ENCODE measurements at regions not wholly inside any gene's neighbourhood (a gene's known extent, or its start where the extent isn't known, plus 50 kb on each side); places are given as distances from the start of the nearest gene placed in this dataset.

DNA sequence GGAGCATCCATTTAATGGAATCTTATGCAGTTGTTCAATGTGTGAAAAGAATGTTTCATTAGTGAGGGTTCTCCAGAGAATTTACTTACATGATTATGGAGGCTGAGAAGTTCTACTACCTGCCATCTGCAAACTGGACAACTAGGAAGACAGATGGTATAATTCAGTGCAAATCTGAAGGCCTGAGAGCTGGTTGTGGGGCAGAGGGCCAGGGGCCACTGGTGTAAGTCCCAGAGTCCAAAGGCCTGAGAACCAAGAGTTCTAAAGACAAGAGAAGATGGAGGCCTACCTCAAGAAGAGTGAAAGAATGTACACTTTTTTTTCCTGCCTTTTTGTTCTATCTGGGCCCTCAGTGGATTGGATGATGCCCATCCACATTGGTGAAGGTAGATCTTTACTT lies 114.8 kb downstream of the DDX1 start:
- H3K27ac Mint-ChIP-seq = no peak overlapping the region
- POLR2A ChIA-PET = no interaction called here

DNA sequence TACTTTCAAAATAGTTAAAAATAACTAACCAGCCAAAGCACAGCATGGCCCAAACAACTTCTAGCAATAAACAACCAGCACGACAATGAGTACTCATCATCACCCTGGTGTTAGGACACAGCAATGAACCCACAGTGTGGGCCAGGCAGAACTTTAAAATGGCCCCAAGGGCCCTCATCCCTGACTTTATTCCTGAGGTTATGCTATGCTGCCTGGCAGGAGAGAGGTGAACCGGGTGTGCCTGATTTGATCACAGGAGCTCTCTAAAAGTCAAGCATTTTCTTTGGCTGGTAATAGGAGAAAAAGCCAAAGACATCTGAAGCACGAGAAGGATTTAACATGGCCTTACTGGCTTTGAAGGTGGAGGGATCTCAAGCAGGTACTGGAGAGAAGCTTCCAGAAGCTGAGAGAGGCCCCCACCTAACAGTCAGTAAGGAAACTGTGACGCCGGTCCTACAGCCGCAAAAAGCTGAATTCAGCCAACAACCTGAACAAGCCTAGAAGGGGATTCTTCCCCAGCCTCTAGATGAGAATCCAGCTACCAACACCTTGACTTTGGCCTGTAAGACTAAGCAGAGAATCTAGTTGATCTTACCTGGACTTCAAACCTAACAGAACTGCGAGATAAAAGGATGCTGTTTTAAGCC lies 115.4 kb downstream of the DDX1 start:
- intact Hi-C loops (cut with micrococcal nuclease) = no loop called here
- no peaks in the 10 kb centered on the region for H3K9me3 Mint-ChIP-seq
- H3K36me3 Mint-ChIP-seq (ENCODE audit: low read depth) = no peaks in the 10 kb centered on the region
- H3K27ac Mint-ChIP-seq = no peak overlapping the region
- DNase-seq (no peak), ATAC-seq (no peak)
- no peaks in the 10 kb centered on the region for H3K4me1 Mint-ChIP-seq (ENCODE audit: low read depth)
- no peaks in the 10 kb centered on the region for H3K27me3 Mint-ChIP-seq
- CTCF ChIA-PET = no interaction called here
- TF ChIP-seq, protein P1, sequence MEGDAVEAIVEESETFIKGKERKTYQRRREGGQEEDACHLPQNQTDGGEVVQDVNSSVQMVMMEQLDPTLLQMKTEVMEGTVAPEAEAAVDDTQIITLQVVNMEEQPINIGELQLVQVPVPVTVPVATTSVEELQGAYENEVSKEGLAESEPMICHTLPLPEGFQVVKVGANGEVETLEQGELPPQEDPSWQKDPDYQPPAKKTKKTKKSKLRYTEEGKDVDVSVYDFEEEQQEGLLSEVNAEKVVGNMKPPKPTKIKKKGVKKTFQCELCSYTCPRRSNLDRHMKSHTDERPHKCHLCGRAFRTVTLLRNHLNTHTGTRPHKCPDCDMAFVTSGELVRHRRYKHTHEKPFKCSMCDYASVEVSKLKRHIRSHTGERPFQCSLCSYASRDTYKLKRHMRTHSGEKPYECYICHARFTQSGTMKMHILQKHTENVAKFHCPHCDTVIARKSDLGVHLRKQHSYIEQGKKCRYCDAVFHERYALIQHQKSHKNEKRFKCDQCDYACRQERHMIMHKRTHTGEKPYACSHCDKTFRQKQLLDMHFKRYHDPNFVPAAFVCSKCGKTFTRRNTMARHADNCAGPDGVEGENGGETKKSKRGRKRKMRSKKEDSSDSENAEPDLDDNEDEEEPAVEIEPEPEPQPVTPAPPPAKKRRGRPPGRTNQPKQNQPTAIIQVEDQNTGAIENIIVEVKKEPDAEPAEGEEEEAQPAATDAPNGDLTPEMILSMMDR (IDR thresholded peaks at IDR 0.05) = no peak
- no peak overlapping the region for H3K4me3 Mint-ChIP-seq
- POLR2A ChIA-PET = no interaction called here

More for the DNA sequence above, 114.8 kb downstream of the DDX1 start:
- Mint-ChIP-seq H3K4me3 (no peak overlapping the region), H3K9me3 (no peaks in the 10 kb centered on the region), H3K4me1 (ENCODE audit: low read depth) (no peaks in the 10 kb centered on the region), H3K27me3 (no peaks in the 10 kb centered on the region), H3K36me3 (ENCODE audit: low read depth) (no peaks in the 10 kb centered on the region)
- intact Hi-C loops (cut with micrococcal nuclease) = no loop called here
- TF ChIP-seq, protein P1 (IDR thresholded peaks at IDR 0.05) = no peak
- no peak for DNase-seq
- no peak for ATAC-seq
- CTCF ChIA-PET = no interaction called here

DNA sequence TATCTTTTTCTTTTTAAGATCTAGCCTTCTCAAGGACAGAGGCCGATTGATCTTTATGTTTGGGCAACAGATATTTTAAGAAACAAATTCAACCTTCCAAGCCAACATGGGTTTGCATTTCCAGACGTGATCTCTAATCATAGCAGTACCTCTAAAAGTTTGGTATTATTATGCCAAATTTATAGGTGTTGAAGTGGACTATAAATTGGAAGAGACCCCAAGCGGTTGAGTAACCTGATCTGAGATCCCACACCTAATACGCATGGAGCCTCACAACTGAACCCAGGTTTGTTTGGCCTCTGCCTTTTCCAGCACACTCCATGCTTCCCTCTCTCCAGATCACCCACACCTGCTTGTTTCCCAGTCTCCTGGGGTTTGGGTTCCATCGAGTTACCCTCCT lies 116.5 kb downstream of the DDX1 start:
- Mint-ChIP-seq H3K27ac (no peak overlapping the region), H3K9me3 (no peaks in the 10 kb centered on the region), H3K4me3 (no peak overlapping the region), H3K4me1 (ENCODE audit: low read depth) (no peaks in the 10 kb centered on the region), H3K27me3 (no peaks in the 10 kb centered on the region), H3K36me3 (ENCODE audit: low read depth) (no peaks in the 10 kb centered on the region)
- TF ChIP-seq, protein P1 (IDR thresholded peaks at IDR 0.05) = no peak
- ATAC-seq = no peak
- intact Hi-C loops (cut with micrococcal nuclease) = no loop called here
- CTCF ChIA-PET = no interaction called here
- POLR2A ChIA-PET = no interaction called here
- no peak for DNase-seq

DNA sequence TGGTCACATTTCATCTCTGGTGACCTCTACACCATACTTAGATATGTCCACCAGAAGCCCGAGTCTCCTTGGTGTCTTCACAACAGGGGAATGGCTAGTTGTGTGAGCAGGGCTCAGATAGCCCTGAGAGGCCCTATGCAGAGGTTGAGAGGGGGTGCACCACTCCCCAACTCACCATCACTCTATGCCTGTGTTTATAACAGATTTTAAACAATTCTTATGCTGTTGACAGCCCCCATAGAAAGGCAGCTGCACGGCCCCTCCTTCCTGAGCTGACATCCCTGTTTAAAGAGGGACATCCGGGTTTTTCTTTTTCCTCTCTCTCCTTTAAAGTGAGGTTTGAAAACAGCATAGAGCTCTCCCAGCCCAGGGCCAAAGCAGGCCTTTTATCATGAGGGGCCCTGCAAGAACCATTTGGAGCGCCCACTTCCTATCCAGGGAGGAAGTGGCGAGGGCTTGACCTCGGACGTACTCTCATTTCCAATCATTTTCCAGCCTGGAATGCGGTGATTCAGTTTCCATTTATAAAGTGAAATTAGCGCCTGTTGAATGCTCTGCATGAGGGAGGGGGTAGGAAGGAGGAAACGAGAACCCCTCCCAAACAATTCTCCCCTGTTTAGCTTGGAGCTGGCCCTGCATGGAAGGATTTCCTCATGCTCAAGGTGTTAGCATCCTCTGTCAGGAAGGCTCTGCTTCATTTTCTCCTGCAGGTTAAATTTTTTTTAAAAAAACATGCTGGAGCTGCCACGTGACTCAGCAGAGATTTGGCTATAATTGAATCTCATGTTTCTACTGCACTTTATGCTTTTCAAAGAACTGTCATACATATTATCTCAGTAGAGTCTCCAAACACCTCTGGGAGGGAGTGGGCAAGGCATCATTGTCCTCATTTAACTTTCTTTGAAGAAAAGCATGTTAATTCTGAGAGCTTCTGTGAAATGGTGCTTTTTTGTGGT lies 117.5 kb downstream of the DDX1 start:
- Mint-ChIP-seq H3K4me3 (no peak overlapping the region), H3K9me3 (no peaks in the 10 kb centered on the region), H3K27ac (no peak overlapping the region), H3K27me3 (no peaks in the 10 kb centered on the region), H3K36me3 (ENCODE audit: low read depth) (no peaks in the 10 kb centered on the region), H3K4me1 (ENCODE audit: low read depth) (no peaks in the 10 kb centered on the region)
- ChIA-PET CTCF (no interaction called here), POLR2A (no interaction called here)
- intact Hi-C loops (cut with micrococcal nuclease) = no loop called here
- ATAC-seq (no peak), DNase-seq (no peak)
- TF ChIP-seq, protein P1 (IDR thresholded peaks at IDR 0.05) = no peak

All from activated CD8-positive, alpha-beta T cell treated with anti-CD3 and anti-CD28 coated beads for 36 hours (primary cell).